Naive thymus-derived CD4-positive, alpha-beta T cell (primary cell): ENCODE measurements at regions not wholly inside any gene's neighbourhood (a gene's known extent, or its start where the extent isn't known, plus 50 kb on each side); places are given as distances from the start of the nearest gene placed in this dataset.

ENCODE experiments used
- ATAC-seq: fragments of 150-1000 bp; cut with Tn5 transposase; 2 replicates; pipeline ENCODE4 v1.10.0; 2021; ENCODE audit warnings: mild to moderate bottlenecking, moderate library complexity
- CTCF ChIA-PET: fragments of 350-600 bp; sonication (Branson Sonifier 250); formaldehyde crosslinking; loops from one replicate; lab custom pipeline; 2021; ENCODE audit warnings: antibody characterized with exemption; lab: Charles Lee
- POLR2A ChIA-PET: fragments of 350-600 bp; sonication (Branson Sonifier 250); formaldehyde crosslinking; loops from one replicate; lab custom pipeline; 2021; ENCODE audit warnings: antibody characterized with exemption, inconsistent platforms; lab: Charles Lee
- DNase-seq, 9 donors: peaks; one replicate each; pipeline versions ENCODE4 v3.0.0 to v3.0.0-alpha.2; 2020 to 2022; ENCODE audit warnings: mixed read lengths in 1 of 9
- H3K27ac ChIP-seq: one replicate; pipeline ENCODE4 v1.7.0; 2013; ENCODE audit warnings: mild to moderate bottlenecking, low read depth, low read length, moderate library complexity
- H3K27me3 ChIP-seq, 2 donors: one replicate each; pipeline ENCODE4 v1.7.0; 2013; ENCODE audit warnings: low read length in 2 of 2, mild to moderate bottlenecking in 2 of 2, moderate library complexity in 2 of 2; ENCODE audit not compliant: control insufficient read depth in 2 of 2, insufficient read depth in 2 of 2
- H3K36me3 ChIP-seq, 3 experiments: 1 replicate in 2 of 3; 2 replicates in 1 of 3; pipeline ENCODE4 v1.7.0; 2013; ENCODE audit warnings: low read length in 3 of 3, mild to moderate bottlenecking in 3 of 3, moderate library complexity in 1 of 3; ENCODE audit not compliant: insufficient read depth in 3 of 3, control insufficient read depth in 2 of 3
- H3K4me1 ChIP-seq, 2 donors: one replicate each; pipeline ENCODE4 v1.7.0; 2013; ENCODE audit warnings: low read length in 2 of 2, mild to moderate bottlenecking in 2 of 2, moderate library complexity in 1 of 2; ENCODE audit not compliant: control insufficient read depth in 2 of 2, insufficient read depth in 2 of 2
- H3K4me3 ChIP-seq: 2 replicates; pipeline ENCODE4 v1.7.0; 2013; ENCODE audit warnings: mild to moderate bottlenecking, low read length
- H3K9me3 ChIP-seq, 3 experiments: 1 replicate in 2 of 3; 2 replicates in 1 of 3; pipeline ENCODE4 v1.7.0; 2013; ENCODE audit warnings: low read length in 3 of 3; ENCODE audit not compliant: control insufficient read depth in 2 of 3
- H3K27ac Mint-ChIP-seq, 9 donors: one replicate each; pipeline ENCODE4 v1.8.0; 2020 to 2022; ENCODE audit warnings: mixed read lengths in 9 of 9, mild to moderate bottlenecking in 8 of 9, moderate library complexity in 5 of 9, inconsistent platforms in 2 of 9
- H3K27me3 Mint-ChIP-seq, 5 donors: one replicate each; pipeline ENCODE4 v1.8.0; 2021 to 2022; ENCODE audit warnings: mixed read lengths in 5 of 5, mild to moderate bottlenecking in 1 of 5
- H3K36me3 Mint-ChIP-seq, 5 donors: one replicate each; pipeline ENCODE4 v1.8.0; 2020 to 2022; ENCODE audit warnings: mixed read lengths in 5 of 5, mild to moderate bottlenecking in 3 of 5, inconsistent platforms in 1 of 5
- H3K4me1 Mint-ChIP-seq, 7 donors: one replicate each; pipeline ENCODE4 v1.8.0; 2020 to 2022; ENCODE audit warnings: mixed read lengths in 7 of 7, mild to moderate bottlenecking in 3 of 7, inconsistent platforms in 1 of 7
- H3K4me3 Mint-ChIP-seq, 10 donors: one replicate each; pipeline ENCODE4 v1.8.0; 2020 to 2022; ENCODE audit warnings: mild to moderate bottlenecking in 10 of 10, mixed read lengths in 10 of 10, moderate library complexity in 6 of 10, inconsistent platforms in 2 of 10
- H3K9me3 Mint-ChIP-seq, 11 donors: one replicate each; pipeline ENCODE4 v1.8.0; 2020 to 2022; ENCODE audit warnings: mixed read lengths in 11 of 11, mild to moderate bottlenecking in 4 of 11, inconsistent platforms in 1 of 11, moderate library complexity in 1 of 11
- intact Hi-C, 2 donors: fragments of 100-400 bp; cut with micrococcal nuclease; formaldehyde crosslinking; loops; one replicate each; pipeline ENCODE4 v1.15.1; 2023

GRCh38 chr2:234597576-234597861 is 100.6 kb upstream of the ARL4C start:
- no peak for ATAC-seq
- DNase-seq = no peak
- Histone ChIP-seq H3K9me3 (no peaks in the 10 kb centered on the region), H3K4me3 (no peak overlapping the region), H3K27me3 (no peaks in the 10 kb centered on the region), H3K27ac (no peak overlapping the region), H3K36me3 (no peaks in the 10 kb centered on the region), H3K4me1 (no peaks in the 10 kb centered on the region)
- Mint-ChIP-seq H3K9me3 (peaks cover 0 to 2% (median 0%) of the 10 kb centered on the region in 11 donors), H3K27ac (no peak overlapping the region), H3K36me3 (no peaks in the 10 kb centered on the region), H3K4me3 (no peak overlapping the region), H3K4me1 (no peaks in the 10 kb centered on the region), H3K27me3 (peaks cover 6 to 12% (median 11%) of the 10 kb centered on the region in 5 donors)
- CTCF ChIA-PET = interaction anchor here (0.9 kb wide), 1 partner anchor 13 kb away, joined by 3 read pairs; no protein-coding TSS in a partner anchor
- intact Hi-C loops = no loop called here
- POLR2A ChIA-PET = no interaction called here

GRCh38 chr2:234596696-234597575 is 100.1 kb upstream of the ARL4C start:
- no peak overlapping the region for H3K4me3 ChIP-seq
- intact Hi-C loops = no loop called here
- H3K27me3 ChIP-seq = no peaks in the 10 kb centered on the region
- Mint-ChIP-seq H3K4me1 (no peaks in the 10 kb centered on the region), H3K27ac (no peak overlapping the region), H3K36me3 (no peaks in the 10 kb centered on the region), H3K4me3 (no peak overlapping the region), H3K9me3 (peaks cover 0 to 2% (median 0%) of the 10 kb centered on the region in 11 donors), H3K27me3 (peaks cover 6 to 15% (median 12%) of the 10 kb centered on the region in 5 donors)
- H3K36me3 ChIP-seq = no peaks in the 10 kb centered on the region
- H3K9me3 ChIP-seq = no peaks in the 10 kb centered on the region
- DNase-seq = no peak
- no peak overlapping the region for H3K27ac ChIP-seq
- ChIA-PET POLR2A (no interaction called here), CTCF (interaction anchor here (0.9 kb wide), 1 partner anchor 12 kb away, joined by 3 read pairs; no protein-coding TSS in a partner anchor)
- no peaks in the 10 kb centered on the region for H3K4me1 ChIP-seq
- ATAC-seq = no peak

- ATAC-seq = no peak
- Histone ChIP-seq H3K9me3 (no peaks in the 10 kb centered on the region), H3K27me3 (no peaks in the 10 kb centered on the region), H3K4me1 (no peaks in the 10 kb centered on the region), H3K4me3 (no peak overlapping the region), H3K36me3 (no peaks in the 10 kb centered on the region), H3K27ac (no peak overlapping the region)
- Mint-ChIP-seq H3K27ac (no peak overlapping the region), H3K4me1 (no peaks in the 10 kb centered on the region), H3K27me3 (peaks cover 6 to 14% (median 11%) of the 10 kb centered on the region in 5 donors), H3K9me3 (peaks cover 0 to 2% (median 0%) of the 10 kb centered on the region in 11 donors), H3K36me3 (no peaks in the 10 kb centered on the region), H3K4me3 (no peak overlapping the region)
- ChIA-PET CTCF (no interaction called here), POLR2A (no interaction called here)
- intact Hi-C loops = no loop called here
- DNase-seq = no peak
Measured at GRCh38 chr2:234595829-234596228, 98.9 kb upstream of the ARL4C start.

GRCh38 chr2:234594715-234595114 is 97.8 kb upstream of the ARL4C start:
- CTCF ChIA-PET = no interaction called here
- no peak overlapping the region for H3K27ac Mint-ChIP-seq

GRCh38 chr2:234593636-234594035 is 96.8 kb upstream of the ARL4C start:
- H3K27ac ChIP-seq = no peak overlapping the region
- peaks cover 8 to 22% (median 13%) of the 10 kb centered on the region in 5 donors for H3K27me3 Mint-ChIP-seq

More at GRCh38 chr2:234594715-234595114, 97.8 kb upstream of the ARL4C start:
- Histone ChIP-seq H3K27ac (no peak overlapping the region), H3K4me3 (no peak overlapping the region), H3K27me3 (no peaks in the 10 kb centered on the region), H3K9me3 (no peaks in the 10 kb centered on the region), H3K36me3 (no peaks in the 10 kb centered on the region), H3K4me1 (no peaks in the 10 kb centered on the region)
- no peak overlapping the region for H3K4me3 Mint-ChIP-seq
- ATAC-seq (no peak), DNase-seq (no peak)
- peaks cover 6 to 20% (median 12%) of the 10 kb centered on the region in 5 donors for H3K27me3 Mint-ChIP-seq
- H3K36me3 Mint-ChIP-seq = no peaks in the 10 kb centered on the region
- H3K4me1 Mint-ChIP-seq = no peaks in the 10 kb centered on the region
- no peaks in the 10 kb centered on the region for H3K9me3 Mint-ChIP-seq
- intact Hi-C loops = no loop called here
- POLR2A ChIA-PET = no interaction called here

GRCh38 chr2:234592541-234592940 is 95.7 kb upstream of the ARL4C start:
- H3K27ac Mint-ChIP-seq = no peak overlapping the region
- H3K4me3 Mint-ChIP-seq = no peak overlapping the region
- Histone ChIP-seq H3K27ac (no peak overlapping the region), H3K4me3 (no peak overlapping the region), H3K36me3 (no peaks in the 10 kb centered on the region), H3K9me3 (no peaks in the 10 kb centered on the region), H3K4me1 (no peaks in the 10 kb centered on the region), H3K27me3 (no peaks in the 10 kb centered on the region)
- no peaks in the 10 kb centered on the region for H3K9me3 Mint-ChIP-seq
- ChIA-PET POLR2A (no interaction called here), CTCF (no interaction called here)
- ATAC-seq (no peak), DNase-seq (no peak)
- no peaks in the 10 kb centered on the region for H3K36me3 Mint-ChIP-seq
- no peaks in the 10 kb centered on the region for H3K4me1 Mint-ChIP-seq
- H3K27me3 Mint-ChIP-seq = peaks cover 8 to 24% (median 13%) of the 10 kb centered on the region in 5 donors
- intact Hi-C loops = no loop called here

More at GRCh38 chr2:234593636-234594035, 96.8 kb upstream of the ARL4C start:
- no peaks in the 10 kb centered on the region for H3K4me1 Mint-ChIP-seq
- Histone ChIP-seq H3K4me3 (no peak overlapping the region), H3K4me1 (no peaks in the 10 kb centered on the region), H3K9me3 (no peaks in the 10 kb centered on the region), H3K36me3 (no peaks in the 10 kb centered on the region), H3K27me3 (no peaks in the 10 kb centered on the region)
- no peaks in the 10 kb centered on the region for H3K36me3 Mint-ChIP-seq
- DNase-seq (no peak), ATAC-seq (no peak)
- H3K4me3 Mint-ChIP-seq = no peak overlapping the region
- H3K9me3 Mint-ChIP-seq = no peaks in the 10 kb centered on the region
- H3K27ac Mint-ChIP-seq = no peak overlapping the region
- intact Hi-C loops = no loop called here
- ChIA-PET POLR2A (no interaction called here), CTCF (no interaction called here)

- Mint-ChIP-seq H3K27ac (no peak overlapping the region), H3K27me3 (peaks cover 8 to 28% (median 10%) of the 10 kb centered on the region in 5 donors), H3K4me1 (no peaks in the 10 kb centered on the region), H3K36me3 (no peaks in the 10 kb centered on the region), H3K4me3 (no peak overlapping the region), H3K9me3 (no peaks in the 10 kb centered on the region)
- no peak for ATAC-seq
- Histone ChIP-seq H3K4me1 (no peaks in the 10 kb centered on the region), H3K27ac (no peak overlapping the region), H3K27me3 (no peaks in the 10 kb centered on the region), H3K9me3 (no peaks in the 10 kb centered on the region), H3K36me3 (no peaks in the 10 kb centered on the region), H3K4me3 (no peak overlapping the region)
- intact Hi-C loops = no loop called here
- DNase-seq = no peak
- POLR2A ChIA-PET = no interaction called here
- CTCF ChIA-PET = no interaction called here
Measured at GRCh38 chr2:234590076-234590475, 93.2 kb upstream of the ARL4C start.
